Inflammatory macrophage treated with lipopolysaccharide for 1 hour (primary cell): ENCODE measurements at regions not wholly inside any gene's neighbourhood (a gene's known extent, or its start where the extent isn't known, plus 50 kb on each side); places are given as distances from the start of the nearest gene placed in this dataset.
"Not testable (repeated sequence)": the region's sequence is repeated elsewhere in the genome, so short reads cannot be mapped to it uniquely, and the experiment has no call there.

Experiments used
- DNase-seq, 2 donors: peaks; one replicate each; pipeline ENCODE4 v3.0.0-alpha.2; 2020 to 2022

- DNase-seq = peak in 1 of 2 donors; percentile 6
Observed at GRCh38 chr11:7143908-7144307, 55.1 kb downstream of the RBMXL2 start.

- DNase-seq = not testable (repeated sequence)
Observed at GRCh38 chr11:7150104-7150503, 61.3 kb downstream of the RBMXL2 start.

- DNase-seq = peak; percentile 41 to 67
Observed at GRCh38 chr11:7154881-7155361, 66.1 kb downstream of the RBMXL2 start.

GRCh38 chr11:7160814-7161489, 72.2 kb downstream of the RBMXL2 start:
- DNase-seq = no peak

GRCh38 chr11:7165911-7166310, 77.1 kb downstream of the RBMXL2 start:
- no peak for DNase-seq

GRCh38 chr11:7167976-7168740, 79.4 kb downstream of the RBMXL2 start:
- DNase-seq = no peak

GRCh38 chr11:7168741-7168990, 79.9 kb downstream of the RBMXL2 start:
- no peak for DNase-seq

GRCh38 chr11:7170431-7170830, 81.3 kb upstream of the SYT9 start:
- DNase-seq = no peak

- DNase-seq = no peak
Observed at GRCh38 chr11:7175007-7175406, 76.7 kb upstream of the SYT9 start.

GRCh38 chr11:7186190-7186589, 65.5 kb upstream of the SYT9 start:
- DNase-seq = no peak

GRCh38 chr11:7186676-7187075, 65.0 kb upstream of the SYT9 start:
- no peak for DNase-seq

GRCh38 chr11:7192785-7193184, 58.9 kb upstream of the SYT9 start:
- not testable (repeated sequence) for DNase-seq

GRCh38 chr11:7196396-7197146, 55.1 kb upstream of the SYT9 start:
- DNase-seq = no peak

- DNase-seq = no peak
Observed at GRCh38 chr11:7197469-7197868, 54.2 kb upstream of the SYT9 start.
